ENCODE measurements at regions not wholly inside any gene's neighbourhood (a gene's known extent, or its start where the extent isn't known, plus 50 kb on each side); places are given as distances from the start of the nearest gene placed in this dataset.

GRCh38 chr4:130056286-130056685 lies 960.3 kb downstream of the C4orf33 start:
- Histone ChIP-seq H3K4me3 (no peak overlapping the region), H3K27me3 (no peaks in the 10 kb centered on the region), H3K4me1 (no peaks in the 10 kb centered on the region), H3K9me3 (no peaks in the 10 kb centered on the region), H3K27ac (no peak overlapping the region), H3K36me3 (no peaks in the 10 kb centered on the region)
- DNase-seq (no peak), FAIRE-seq (no peak), ATAC-seq (no peak)
- intact Hi-C loops (cut with DNase I): no loop called here
- WGBS, 2 donors: 93 to 96% methylated on average over 2 of the region's 2 CpGs
- TF ChIP-seq CTCF (IDR thresholded peaks at IDR 0.05): no peak

DNA sequence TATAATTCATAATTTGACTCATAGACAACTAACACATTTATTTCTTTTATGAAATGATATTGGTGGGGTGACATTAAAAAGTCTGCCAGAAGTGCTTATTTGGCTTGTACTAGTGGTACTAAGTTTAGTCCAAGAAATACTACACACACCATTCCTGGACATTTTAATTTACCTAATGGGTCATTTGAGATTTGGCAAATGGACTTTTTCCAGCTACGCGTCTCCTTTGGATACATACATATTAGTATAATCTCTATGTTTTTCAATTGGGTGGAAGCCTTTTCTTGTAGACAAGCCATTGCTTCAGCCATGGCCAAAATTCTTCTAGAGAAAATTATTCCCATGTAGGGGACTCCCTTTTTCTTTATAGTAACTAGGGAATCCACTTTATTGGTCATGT lies 968.5 kb downstream of the C4orf33 start:
- FAIRE-seq: no peak
- intact Hi-C loops (cut with DNase I): no loop called here
- TF ChIP-seq CTCF (IDR thresholded peaks at IDR 0.05): no peak
- Histone ChIP-seq H3K9me3 (no peaks in the 10 kb centered on the region), H3K4me3 (no peak overlapping the region), H3K27me3 (no peaks in the 10 kb centered on the region), H3K27ac (no peak overlapping the region), H3K36me3 (no peaks in the 10 kb centered on the region), H3K4me1 (peaks cover 0 to 13% (median 6%) of the 10 kb centered on the region in 3 donors)
- 96 to 99% methylated on average over 2 of the region's 2 CpGs for WGBS, 2 donors
- ATAC-seq: no peak
- no peak for DNase-seq

DNA sequence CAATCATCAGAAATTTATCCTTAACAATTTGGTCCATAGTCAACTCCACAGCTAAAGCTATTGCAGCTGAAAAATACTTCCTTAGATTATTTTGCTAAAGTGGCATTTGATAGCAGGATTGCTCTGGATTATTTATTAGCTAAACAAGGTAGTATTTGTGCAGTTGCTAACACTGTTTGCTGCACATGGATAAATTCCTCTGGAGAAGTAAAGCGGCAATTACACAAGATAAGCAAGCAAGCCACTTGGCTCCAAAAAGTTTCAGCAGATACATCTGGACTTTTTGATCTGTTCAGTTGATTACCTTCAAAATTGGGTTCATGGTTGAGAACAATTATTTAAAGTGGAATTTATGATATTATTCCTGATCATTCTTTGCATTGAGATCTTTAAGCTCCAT lies 971.5 kb downstream of the C4orf33 start:
- intact Hi-C loops (cut with DNase I): no loop called here
- Histone ChIP-seq H3K9me3 (no peaks in the 10 kb centered on the region), H3K27me3 (no peaks in the 10 kb centered on the region), H3K36me3 (no peaks in the 10 kb centered on the region), H3K27ac (no peak overlapping the region), H3K4me3 (no peak overlapping the region), H3K4me1 (peaks cover 0 to 13% (median 6%) of the 10 kb centered on the region in 3 donors)
- WGBS, 2 donors: 26 to 27% methylated on average over 1 of the region's 1 CpG
- FAIRE-seq (no peak), ATAC-seq (peak in 3 of 4 donors; percentile 41 to 69 (median 57)), DNase-seq (no peak)
- TF ChIP-seq CTCF (IDR thresholded peaks at IDR 0.05): no peak

DNA sequence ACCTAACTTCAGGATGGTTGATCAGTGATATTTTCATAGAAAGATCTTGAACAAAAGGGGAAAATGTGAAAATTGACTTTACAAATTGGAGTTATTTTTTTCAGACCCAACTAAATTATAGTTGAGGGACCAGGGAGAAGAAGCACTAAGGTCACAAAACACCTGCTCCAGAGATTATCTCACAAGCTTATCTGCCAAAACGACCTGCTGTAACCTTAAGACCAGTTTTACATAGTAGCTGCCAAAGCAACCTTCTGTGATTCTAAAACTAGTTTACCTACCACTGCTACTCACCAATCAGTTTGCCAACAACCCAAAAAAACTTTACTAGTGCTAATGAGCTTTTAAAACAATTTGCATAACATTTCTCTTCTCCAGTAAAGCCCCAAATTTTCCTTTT lies 972.1 kb downstream of the C4orf33 start:
- FAIRE-seq (no peak), ATAC-seq (peak; percentile 53 to 87 (median 70)), DNase-seq (no peak)
- H3K27ac ChIP-seq: no peak overlapping the region
- peaks cover 0 to 14% (median 6%) of the 10 kb centered on the region in 3 donors for H3K4me1 ChIP-seq
- WGBS, 2 donors: 4 to 7% methylated on average over 1 of the region's 1 CpG
- intact Hi-C loops (cut with DNase I): no loop called here
- no peaks in the 10 kb centered on the region for H3K27me3 ChIP-seq
- no peak for TF ChIP-seq CTCF (IDR thresholded peaks at IDR 0.05)
- H3K4me3 ChIP-seq: no peak overlapping the region
- no peaks in the 10 kb centered on the region for H3K9me3 ChIP-seq
- no peaks in the 10 kb centered on the region for H3K36me3 ChIP-seq

GRCh38 chr4:130071746-130072145 lies 975.8 kb downstream of the C4orf33 start:
- no peak for TF ChIP-seq CTCF (IDR thresholded peaks at IDR 0.05)
- WGBS, 2 donors: 67 to 68% methylated on average over 2 of the region's 2 CpGs
- H3K36me3 ChIP-seq: no peaks in the 10 kb centered on the region
- DNase-seq: no peak
- ATAC-seq: no peak
- H3K9me3 ChIP-seq: no peaks in the 10 kb centered on the region
- no peak overlapping the region for H3K4me3 ChIP-seq
- FAIRE-seq: no peak
- no peak overlapping the region for H3K27ac ChIP-seq
- H3K27me3 ChIP-seq: no peaks in the 10 kb centered on the region
- H3K4me1 ChIP-seq: peaks cover 0 to 25% (median 17%) of the 10 kb centered on the region in 3 donors
- intact Hi-C loops (cut with DNase I): no loop called here

All from pancreas (tissue), 10 donors.